Neural progenitor cell (in vitro differentiated cells): ENCODE measurements at regions not wholly inside any gene's neighbourhood (a gene's known extent, or its start where the extent isn't known, plus 50 kb on each side); places are given as distances from the start of the nearest gene placed in this dataset.

Experiments
- DNase-seq: peaks from one replicate; pipeline ENCODE4 v3.0.0-alpha.2; 2016; ENCODE audit warnings: low spot score
- H2AFZ ChIP-seq: fragments of 200-600 bp; sonication (generic); replicated peaks from 2 replicates; pipeline ENCODE4 v1.6.1; 2016; ENCODE audit warnings: antibody characterized with exemption
- H3F3A ChIP-seq: fragments of 200-600 bp; sonication (generic); 2 replicates; pipeline ENCODE4 v1.6.1; 2016; ENCODE audit warnings: antibody characterized with exemption, low read depth
- H3K27ac ChIP-seq: fragments of 200-600 bp; sonication (generic); 2 replicates; pipeline ENCODE4 v1.5.1; 2016; ENCODE audit warnings: mild to moderate bottlenecking
- H3K27me3 ChIP-seq: fragments of 200-600 bp; sonication (generic); 2 replicates; pipeline ENCODE4 v1.6.1; 2016; ENCODE audit warnings: mild to moderate bottlenecking, moderate library complexity
- H3K36me3 ChIP-seq: fragments of 200-600 bp; sonication (generic); 2 replicates; pipeline ENCODE4 v1.5.1; 2016
- H3K4me1 ChIP-seq: fragments of 200-600 bp; sonication (generic); 2 replicates; pipeline ENCODE4 v1.6.1; 2016; ENCODE audit warnings: mixed run types
- H3K4me2 ChIP-seq: fragments of 200-600 bp; sonication (generic); 2 replicates; pipeline ENCODE4 v1.6.1; 2016
- H3K4me3 ChIP-seq: fragments of 200-600 bp; sonication (generic); 2 replicates; pipeline ENCODE4 v1.5.1; 2016
- H3K79me2 ChIP-seq: fragments of 200-600 bp; sonication (generic); 2 replicates; pipeline ENCODE4 v1.6.1; 2016; ENCODE audit warnings: low read depth
- H3K9ac ChIP-seq: fragments of 200-600 bp; sonication (generic); 2 replicates; pipeline ENCODE4 v1.6.1; 2016
- H3K9me3 ChIP-seq: fragments of 200-600 bp; sonication (generic); 2 replicates; pipeline ENCODE4 v1.5.1; 2016; ENCODE audit warnings: low read depth
- H4K20me1 ChIP-seq: fragments of 200-600 bp; sonication (generic); 2 replicates; pipeline ENCODE4 v1.6.1; 2016; ENCODE audit warnings: low read depth
- H3K27ac Mint-ChIP-seq: 3 replicates; pipeline ENCODE4 v1.8.0; 2021; ENCODE audit warnings: mixed read lengths
- H3K27me3 Mint-ChIP-seq: 2 replicates; pipeline ENCODE4 v1.8.0; 2022; ENCODE audit warnings: low read depth, mild to moderate bottlenecking, inconsistent platforms, moderate library complexity, mixed read lengths; ENCODE audit not compliant: insufficient read depth
- H3K36me3 Mint-ChIP-seq: 3 replicates; pipeline ENCODE4 v1.8.0; 2021; ENCODE audit warnings: mixed read lengths
- H3K4me1 Mint-ChIP-seq: 3 replicates; pipeline ENCODE4 v1.8.0; 2021; ENCODE audit warnings: mixed read lengths
- H3K4me3 Mint-ChIP-seq: 3 replicates; pipeline ENCODE4 v1.8.0; 2021; ENCODE audit warnings: mild to moderate bottlenecking, moderate library complexity, mixed read lengths
- H3K9me3 Mint-ChIP-seq: 3 replicates; pipeline ENCODE4 v1.8.0; 2020; ENCODE audit warnings: mixed read lengths
- CTCF ChIP-seq: fragments of 200-600 bp; sonication (generic); IDR thresholded peaks from 2 replicates; pipeline ENCODE4 v1.5.1; 2017; ENCODE audit warnings: antibody characterized with exemption, mild to moderate bottlenecking
- EZH2 ChIP-seq: fragments of 200-600 bp; sonication (generic); IDR thresholded peaks from 2 replicates; pipeline ENCODE4 v1.6.1; 2017; ENCODE audit warnings: antibody characterized with exemption, mild to moderate bottlenecking, moderate library complexity
- EZH2phosphoT487 ChIP-seq: fragments of 200-600 bp; sonication (generic); IDR thresholded peaks from 2 replicates; pipeline ENCODE4 v1.6.1; 2017; ENCODE audit warnings: antibody characterized with exemption

GRCh38 chr1:25148673-25149300 is 83.5 kb downstream of the SYF2 start:
- H3K4me3 Mint-ChIP-seq, result no peak overlapping the region
- no peaks in the 10 kb centered on the region for H4K20me1 ChIP-seq
- H3K9me3 ChIP-seq, result no peaks in the 10 kb centered on the region
- no peaks in the 10 kb centered on the region for H3K36me3 ChIP-seq
- H2AFZ ChIP-seq, result peak overlapping the region; percentile 38
- H3K9ac ChIP-seq, result no peak overlapping the region
- H3K27ac Mint-ChIP-seq, result no peak overlapping the region
- peaks cover 2% of the 10 kb centered on the region for H3K9me3 Mint-ChIP-seq
- no peaks in the 10 kb centered on the region for H3K27me3 ChIP-seq
- H3K4me1 Mint-ChIP-seq, result peaks cover 6% of the 10 kb centered on the region
- peaks cover 6% of the 10 kb centered on the region for H3K27me3 Mint-ChIP-seq
- no peaks in the 10 kb centered on the region for H3K4me1 ChIP-seq
- TF ChIP-seq EZH2 (no peak), EZH2phosphoT487 (no peak), CTCF (peak; percentile 59)
- H3K27ac ChIP-seq, result no peak overlapping the region
- no peak overlapping the region for H3K4me2 ChIP-seq
- H3K79me2 ChIP-seq, result no peaks in the 10 kb centered on the region
- H3K36me3 Mint-ChIP-seq, result no peaks in the 10 kb centered on the region
- no peak overlapping the region for H3K4me3 ChIP-seq
- peak; percentile 28 for DNase-seq
- H3F3A ChIP-seq, result no peaks in the 10 kb centered on the region

GRCh38 chr1:25146451-25146855 is 85.8 kb downstream of the SYF2 start:
- H3K36me3 ChIP-seq, result no peaks in the 10 kb centered on the region
- H3K27ac Mint-ChIP-seq, result no peak overlapping the region
- H3K9me3 Mint-ChIP-seq, result peaks cover 2% of the 10 kb centered on the region
- peaks cover 6% of the 10 kb centered on the region for H3K4me1 Mint-ChIP-seq
- TF ChIP-seq CTCF, result no peak
- no peak for TF ChIP-seq EZH2
- no peak for TF ChIP-seq EZH2phosphoT487
- no peaks in the 10 kb centered on the region for H3K9me3 ChIP-seq
- no peak overlapping the region for H2AFZ ChIP-seq
- H3K9ac ChIP-seq, result no peak overlapping the region
- no peaks in the 10 kb centered on the region for H4K20me1 ChIP-seq
- no peak for DNase-seq
- H3K79me2 ChIP-seq, result no peaks in the 10 kb centered on the region
- H3K27me3 Mint-ChIP-seq, result peaks cover 7% of the 10 kb centered on the region
- no peak overlapping the region for H3K4me2 ChIP-seq
- no peak overlapping the region for H3K4me3 ChIP-seq
- H3F3A ChIP-seq, result no peaks in the 10 kb centered on the region
- H3K4me3 Mint-ChIP-seq, result no peak overlapping the region
- H3K27me3 ChIP-seq, result no peaks in the 10 kb centered on the region
- H3K27ac ChIP-seq, result no peak overlapping the region
- no peaks in the 10 kb centered on the region for H3K36me3 Mint-ChIP-seq
- H3K4me1 ChIP-seq, result no peaks in the 10 kb centered on the region

- Histone ChIP-seq H3K9me3 (no peaks in the 10 kb centered on the region), H3K4me2 (no peak overlapping the region), H3F3A (no peaks in the 10 kb centered on the region), H3K27ac (no peak overlapping the region), H2AFZ (no peak overlapping the region), H3K79me2 (no peaks in the 10 kb centered on the region), H3K27me3 (no peaks in the 10 kb centered on the region), H3K4me3 (no peak overlapping the region), H3K9ac (no peak overlapping the region), H3K4me1 (no peaks in the 10 kb centered on the region), H4K20me1 (no peaks in the 10 kb centered on the region), H3K36me3 (no peaks in the 10 kb centered on the region)
- TF ChIP-seq CTCF, result no peak
- TF ChIP-seq EZH2, result no peak
- TF ChIP-seq EZH2phosphoT487, result no peak
- no peak for DNase-seq
- Mint-ChIP-seq H3K27me3 (peaks cover 7% of the 10 kb centered on the region), H3K27ac (no peak overlapping the region), H3K4me3 (no peak overlapping the region), H3K36me3 (no peaks in the 10 kb centered on the region), H3K9me3 (peaks cover 2% of the 10 kb centered on the region), H3K4me1 (peaks cover 6% of the 10 kb centered on the region)
Measured at GRCh38 chr1:25145775-25146393, 86.4 kb downstream of the SYF2 start.
